Cardiac muscle cell (in vitro differentiated cells and primary cell): ENCODE measurements at regions not wholly inside any gene's neighbourhood (a gene's known extent, or its start where the extent isn't known, plus 50 kb on each side); places are given as distances from the start of the nearest gene placed in this dataset.

Source experiments
- DNase-seq, 2 donors: peaks; one replicate each; pipeline versions ENCODE4 v3.0.0 to v3.0.0-alpha.2; 2010 to 2017; ENCODE audit warnings: low read depth in 1 of 2, low spot score in 1 of 2
- H3K27ac ChIP-seq: fragments of 200-600 bp; sonication (generic); 2 replicates; pipeline ENCODE4 v1.5.1; 2016
- H3K27me3 ChIP-seq: fragments of 200-600 bp; sonication (generic); 2 replicates; pipeline ENCODE4 v1.6.0; 2016; ENCODE audit warnings: control low read depth
- H3K36me3 ChIP-seq: fragments of 200-600 bp; sonication (generic); 2 replicates; pipeline ENCODE4 v1.5.1; 2016; ENCODE audit warnings: control low read depth
- H3K4me1 ChIP-seq: fragments of 200-600 bp; sonication (generic); 2 replicates; pipeline ENCODE4 v1.8.1; 2017; ENCODE audit warnings: low read depth, mild to moderate bottlenecking, mixed run types
- H3K4me3 ChIP-seq: fragments of 200-600 bp; sonication (generic); 2 replicates; pipeline ENCODE4 v1.5.1; 2016; ENCODE audit warnings: mild to moderate bottlenecking
- H3K9me3 ChIP-seq: fragments of 200-600 bp; sonication (generic); 2 replicates; pipeline ENCODE4 v1.5.1; 2017; ENCODE audit warnings: low read depth, mild to moderate bottlenecking, control low read depth
- TF ChIP-seq, protein P1 (sequence below): IDR thresholded peaks from 2 replicates; pipeline ENCODE4 v1.5.1; 2012; ENCODE audit warnings: low read depth, mild to moderate bottlenecking, low read length

DNA sequence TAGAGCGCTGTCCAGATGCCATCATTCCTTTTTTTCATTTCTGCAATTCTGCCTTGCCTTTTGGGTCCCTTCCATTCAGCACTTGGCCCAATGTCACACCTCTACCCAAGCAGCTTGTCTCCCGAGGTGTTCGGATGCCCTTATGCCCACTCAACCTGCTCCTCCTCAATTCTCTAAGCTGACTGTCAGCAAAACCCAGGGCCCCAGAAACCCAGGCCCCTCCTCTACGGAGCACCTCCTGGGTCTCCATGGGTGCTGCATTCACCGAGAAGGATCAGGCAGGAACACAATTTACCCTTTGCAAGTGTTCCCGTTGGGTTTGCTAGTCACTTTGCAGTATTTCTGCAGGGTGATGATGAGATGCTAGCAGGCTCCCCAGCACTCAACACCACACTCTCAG, 86.7 kb upstream of the RAB6C start:
- H3K9me3 ChIP-seq, result no peaks in the 10 kb centered on the region
- H3K4me3 ChIP-seq, result no peak overlapping the region
- no peak for DNase-seq
- TF ChIP-seq, protein P1, sequence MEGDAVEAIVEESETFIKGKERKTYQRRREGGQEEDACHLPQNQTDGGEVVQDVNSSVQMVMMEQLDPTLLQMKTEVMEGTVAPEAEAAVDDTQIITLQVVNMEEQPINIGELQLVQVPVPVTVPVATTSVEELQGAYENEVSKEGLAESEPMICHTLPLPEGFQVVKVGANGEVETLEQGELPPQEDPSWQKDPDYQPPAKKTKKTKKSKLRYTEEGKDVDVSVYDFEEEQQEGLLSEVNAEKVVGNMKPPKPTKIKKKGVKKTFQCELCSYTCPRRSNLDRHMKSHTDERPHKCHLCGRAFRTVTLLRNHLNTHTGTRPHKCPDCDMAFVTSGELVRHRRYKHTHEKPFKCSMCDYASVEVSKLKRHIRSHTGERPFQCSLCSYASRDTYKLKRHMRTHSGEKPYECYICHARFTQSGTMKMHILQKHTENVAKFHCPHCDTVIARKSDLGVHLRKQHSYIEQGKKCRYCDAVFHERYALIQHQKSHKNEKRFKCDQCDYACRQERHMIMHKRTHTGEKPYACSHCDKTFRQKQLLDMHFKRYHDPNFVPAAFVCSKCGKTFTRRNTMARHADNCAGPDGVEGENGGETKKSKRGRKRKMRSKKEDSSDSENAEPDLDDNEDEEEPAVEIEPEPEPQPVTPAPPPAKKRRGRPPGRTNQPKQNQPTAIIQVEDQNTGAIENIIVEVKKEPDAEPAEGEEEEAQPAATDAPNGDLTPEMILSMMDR, result no peak
- peaks cover 6% of the 10 kb centered on the region for H3K27me3 ChIP-seq
- no peaks in the 10 kb centered on the region for H3K36me3 ChIP-seq
- H3K4me1 ChIP-seq, result no peaks in the 10 kb centered on the region
- H3K27ac ChIP-seq, result no peak overlapping the region

DNA sequence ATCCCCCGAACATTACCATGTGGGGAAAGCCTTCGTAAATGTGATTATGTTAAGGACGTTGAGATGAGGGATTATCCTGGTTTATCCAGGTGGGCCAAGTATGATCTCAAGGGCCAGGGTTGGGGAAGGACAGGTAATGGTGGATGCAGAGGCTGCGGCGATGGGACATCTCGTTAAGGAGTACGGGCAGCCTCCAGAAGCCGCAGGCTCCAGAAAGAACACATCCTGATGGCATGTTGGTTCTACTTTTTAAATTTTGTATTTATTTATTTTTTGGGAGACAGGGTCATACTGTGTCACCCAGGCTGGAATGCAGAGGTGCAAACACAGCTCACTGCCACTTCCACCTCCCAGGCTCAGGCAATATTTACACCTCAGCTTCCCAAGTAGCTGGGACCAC, 86.2 kb upstream of the RAB6C start:
- Histone ChIP-seq H3K4me1 (no peaks in the 10 kb centered on the region), H3K36me3 (no peaks in the 10 kb centered on the region), H3K27ac (no peak overlapping the region), H3K27me3 (peaks cover 6% of the 10 kb centered on the region), H3K9me3 (no peaks in the 10 kb centered on the region), H3K4me3 (no peak overlapping the region)
- TF ChIP-seq, protein P1, result no peak
- DNase-seq, result no peak

DNA sequence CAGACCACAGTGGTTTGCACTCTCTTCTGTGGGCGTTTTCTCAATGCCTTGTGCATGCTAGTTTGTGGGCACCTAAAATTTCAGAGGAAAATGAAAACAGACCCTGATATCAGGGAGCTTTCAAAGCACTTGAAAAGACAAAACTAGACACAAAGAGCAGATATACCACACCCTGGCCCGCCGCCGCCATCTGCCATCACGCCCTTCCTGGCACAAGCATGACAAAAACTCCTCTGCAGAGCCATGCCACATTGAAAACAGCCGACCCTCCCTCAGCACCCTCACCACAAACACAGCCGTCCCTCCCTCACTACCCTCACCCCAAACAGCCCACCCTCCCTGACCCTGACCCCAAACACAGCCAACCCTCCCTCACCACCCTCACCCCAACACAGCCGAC, 84.8 kb upstream of the RAB6C start:
- Histone ChIP-seq H3K9me3 (no peaks in the 10 kb centered on the region), H3K4me1 (no peaks in the 10 kb centered on the region), H3K4me3 (no peak overlapping the region), H3K27me3 (peaks cover 6% of the 10 kb centered on the region), H3K36me3 (no peaks in the 10 kb centered on the region), H3K27ac (no peak overlapping the region)
- DNase-seq, result no peak
- TF ChIP-seq, protein P1, result no peak

DNA sequence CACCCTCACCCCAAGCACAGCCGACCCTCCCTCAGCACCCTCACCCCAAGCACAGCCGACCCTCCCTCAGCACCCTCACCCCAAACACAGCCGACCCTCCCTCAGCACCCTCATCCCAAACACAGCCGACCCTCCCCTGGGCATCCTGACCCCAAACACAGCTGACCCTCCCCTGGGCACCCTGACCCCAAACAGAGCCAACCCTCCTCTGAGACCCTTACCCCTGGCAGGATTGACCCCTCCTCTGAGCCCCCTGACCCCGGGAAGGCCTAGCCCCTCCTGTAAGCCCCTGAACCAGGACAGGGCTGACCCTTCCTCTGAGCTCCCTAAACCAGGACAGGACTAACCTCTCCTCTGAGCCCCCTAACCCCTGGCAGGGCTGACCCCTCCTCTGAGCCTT, 84.4 kb upstream of the RAB6C start:
- H3K27me3 ChIP-seq, result peaks cover 5% of the 10 kb centered on the region
- H3K4me1 ChIP-seq, result no peaks in the 10 kb centered on the region
- H3K36me3 ChIP-seq, result no peaks in the 10 kb centered on the region
- no peak for DNase-seq
- H3K9me3 ChIP-seq, result no peaks in the 10 kb centered on the region
- TF ChIP-seq, protein P1, result no peak
- H3K27ac ChIP-seq, result no peak overlapping the region
- no peak overlapping the region for H3K4me3 ChIP-seq

DNA sequence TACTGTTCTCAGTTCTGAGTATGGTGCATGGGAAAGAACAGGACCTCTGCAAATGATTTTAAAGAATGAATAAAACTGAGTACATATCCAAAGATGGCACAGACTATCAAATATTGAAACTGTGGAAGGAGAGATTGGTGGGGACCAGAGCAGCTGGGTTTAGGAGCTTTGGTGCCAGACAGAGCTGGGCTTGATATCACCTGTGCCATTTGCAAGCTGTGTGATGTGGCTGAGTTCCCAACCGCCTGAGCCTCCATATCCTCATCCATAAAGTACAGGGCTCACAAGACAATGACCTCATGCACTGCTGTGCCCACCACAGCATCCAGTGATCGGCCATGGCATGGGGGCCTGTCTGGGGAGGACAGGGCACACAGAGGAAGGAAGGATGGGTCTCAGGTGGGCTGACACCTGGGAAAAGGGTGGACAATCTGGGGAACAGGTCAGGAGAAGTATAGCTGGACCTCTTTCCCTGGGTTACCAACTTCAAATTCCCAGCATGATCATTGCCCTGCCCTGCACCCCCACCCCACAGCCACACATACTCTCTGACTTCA, 83.9 kb upstream of the RAB6C start:
- H3K27me3 ChIP-seq, result no peaks in the 10 kb centered on the region
- no peaks in the 10 kb centered on the region for H3K9me3 ChIP-seq
- TF ChIP-seq, protein P1, result no peak
- DNase-seq, result no peak
- H3K27ac ChIP-seq, result no peak overlapping the region
- no peak overlapping the region for H3K4me3 ChIP-seq
- no peaks in the 10 kb centered on the region for H3K36me3 ChIP-seq
- H3K4me1 ChIP-seq, result no peaks in the 10 kb centered on the region
